ENCODE measurements at regions not wholly inside any gene's neighbourhood (a gene's known extent, or its start where the extent isn't known, plus 50 kb on each side); places are given as distances from the start of the nearest gene placed in this dataset.
A peak's percentile ranks its signal among the peaks of the same experiment; 100 is the strongest.
"Not testable (repeated sequence)": the region's sequence is repeated elsewhere in the genome, so short reads cannot be mapped to it uniquely, and the experiment has no call there.

- no peak overlapping the region for H3K9ac ChIP-seq (ENCODE audit: low read length)
- no peaks in the 10 kb centered on the region for H3K27me3 ChIP-seq (ENCODE audit: control insufficient read depth, insufficient read depth, low read length)
- no peaks in the 10 kb centered on the region for H3K36me3 ChIP-seq (ENCODE audit: control insufficient read depth, insufficient read depth, low read length)
Measured at GRCh38 chr11:89545691-89546090, 54.5 kb upstream of the NOX4 start.

GRCh38 chr11:89555781-89556180 lies 64.6 kb upstream of the NOX4 start:
- H3K4me3 ChIP-seq (ENCODE audit: low read depth, low read length); H3K36me3 ChIP-seq (ENCODE audit: control insufficient read depth, insufficient read depth, low read length); H3K9ac ChIP-seq (ENCODE audit: low read length); H3K27ac ChIP-seq (ENCODE audit: low read depth, low read length); H3K4me1 ChIP-seq (ENCODE audit: control insufficient read depth, insufficient read depth, low read length); H3K9me3 ChIP-seq (ENCODE audit: control insufficient read depth, insufficient read depth, low read depth, low read length): not testable (repeated sequence)
- peaks cover 43% of the 10 kb centered on the region for H3K27me3 ChIP-seq (ENCODE audit: control insufficient read depth, insufficient read depth, low read length)

More at GRCh38 chr11:89545691-89546090, 54.5 kb upstream of the NOX4 start:
- no peak overlapping the region for H3K27ac ChIP-seq (ENCODE audit: low read depth, low read length)
- H3K4me1 ChIP-seq (ENCODE audit: control insufficient read depth, insufficient read depth, low read length): no peaks in the 10 kb centered on the region
- no peaks in the 10 kb centered on the region for H3K9me3 ChIP-seq (ENCODE audit: control insufficient read depth, insufficient read depth, low read depth, low read length)
- no peak overlapping the region for H3K4me3 ChIP-seq (ENCODE audit: low read depth, low read length)

- not testable (repeated sequence) for H3K27ac ChIP-seq (ENCODE audit: low read depth, low read length); H3K36me3 ChIP-seq (ENCODE audit: control insufficient read depth, insufficient read depth, low read length); H3K4me1 ChIP-seq (ENCODE audit: control insufficient read depth, insufficient read depth, low read length); H3K9me3 ChIP-seq (ENCODE audit: control insufficient read depth, insufficient read depth, low read depth, low read length); H3K4me3 ChIP-seq (ENCODE audit: low read depth, low read length); H3K9ac ChIP-seq (ENCODE audit: low read length)
- H3K27me3 ChIP-seq (ENCODE audit: control insufficient read depth, insufficient read depth, low read length): peaks cover 38% of the 10 kb centered on the region
Measured at GRCh38 chr11:89556731-89557707, 65.8 kb upstream of the NOX4 start.

GRCh38 chr11:89560598-89560997 lies 69.4 kb upstream of the NOX4 start:
- H3K27ac ChIP-seq (ENCODE audit: low read depth, low read length); H3K36me3 ChIP-seq (ENCODE audit: control insufficient read depth, insufficient read depth, low read length); H3K4me3 ChIP-seq (ENCODE audit: low read depth, low read length); H3K9me3 ChIP-seq (ENCODE audit: control insufficient read depth, insufficient read depth, low read depth, low read length); H3K9ac ChIP-seq (ENCODE audit: low read length); H3K4me1 ChIP-seq (ENCODE audit: control insufficient read depth, insufficient read depth, low read length); H3K27me3 ChIP-seq (ENCODE audit: control insufficient read depth, insufficient read depth, low read length): not testable (repeated sequence)

GRCh38 chr11:89562731-89563130 lies 71.6 kb upstream of the NOX4 start:
- not testable (repeated sequence) for H3K4me3 ChIP-seq (ENCODE audit: low read depth, low read length); H3K27me3 ChIP-seq (ENCODE audit: control insufficient read depth, insufficient read depth, low read length); H3K9me3 ChIP-seq (ENCODE audit: control insufficient read depth, insufficient read depth, low read depth, low read length); H3K4me1 ChIP-seq (ENCODE audit: control insufficient read depth, insufficient read depth, low read length); H3K9ac ChIP-seq (ENCODE audit: low read length); H3K27ac ChIP-seq (ENCODE audit: low read depth, low read length); H3K36me3 ChIP-seq (ENCODE audit: control insufficient read depth, insufficient read depth, low read length)

GRCh38 chr11:89566972-89567371 lies 75.8 kb upstream of the NOX4 start:
- H3K27ac ChIP-seq (ENCODE audit: low read depth, low read length): no peak overlapping the region
- H3K4me1 ChIP-seq (ENCODE audit: control insufficient read depth, insufficient read depth, low read length): no peaks in the 10 kb centered on the region
- H3K4me3 ChIP-seq (ENCODE audit: low read depth, low read length): no peak overlapping the region
- H3K27me3 ChIP-seq (ENCODE audit: control insufficient read depth, insufficient read depth, low read length): no peaks in the 10 kb centered on the region
- no peaks in the 10 kb centered on the region for H3K9me3 ChIP-seq (ENCODE audit: control insufficient read depth, insufficient read depth, low read depth, low read length)
- H3K36me3 ChIP-seq (ENCODE audit: control insufficient read depth, insufficient read depth, low read length): no peaks in the 10 kb centered on the region
- no peak overlapping the region for H3K9ac ChIP-seq (ENCODE audit: low read length)

GRCh38 chr11:89569387-89569786 lies 78.2 kb upstream of the NOX4 start:
- not testable (repeated sequence) for H3K9ac ChIP-seq (ENCODE audit: low read length); H3K27me3 ChIP-seq (ENCODE audit: control insufficient read depth, insufficient read depth, low read length); H3K27ac ChIP-seq (ENCODE audit: low read depth, low read length); H3K4me1 ChIP-seq (ENCODE audit: control insufficient read depth, insufficient read depth, low read length); H3K36me3 ChIP-seq (ENCODE audit: control insufficient read depth, insufficient read depth, low read length); H3K4me3 ChIP-seq (ENCODE audit: low read depth, low read length); H3K9me3 ChIP-seq (ENCODE audit: control insufficient read depth, insufficient read depth, low read depth, low read length)

GRCh38 chr11:89571706-89572105 lies 80.5 kb upstream of the NOX4 start:
- not testable (repeated sequence) for H3K9ac ChIP-seq (ENCODE audit: low read length); H3K36me3 ChIP-seq (ENCODE audit: control insufficient read depth, insufficient read depth, low read length); H3K4me1 ChIP-seq (ENCODE audit: control insufficient read depth, insufficient read depth, low read length); H3K9me3 ChIP-seq (ENCODE audit: control insufficient read depth, insufficient read depth, low read depth, low read length); H3K27me3 ChIP-seq (ENCODE audit: control insufficient read depth, insufficient read depth, low read length); H3K4me3 ChIP-seq (ENCODE audit: low read depth, low read length)
- H3K27ac ChIP-seq (ENCODE audit: low read depth, low read length): peak overlapping the region; percentile 68

- H3K4me3 ChIP-seq (ENCODE audit: low read depth, low read length); H3K9ac ChIP-seq (ENCODE audit: low read length); H3K27ac ChIP-seq (ENCODE audit: low read depth, low read length); H3K36me3 ChIP-seq (ENCODE audit: control insufficient read depth, insufficient read depth, low read length); H3K27me3 ChIP-seq (ENCODE audit: control insufficient read depth, insufficient read depth, low read length); H3K9me3 ChIP-seq (ENCODE audit: control insufficient read depth, insufficient read depth, low read depth, low read length); H3K4me1 ChIP-seq (ENCODE audit: control insufficient read depth, insufficient read depth, low read length): not testable (repeated sequence)
Measured at GRCh38 chr11:89575846-89576245, 84.7 kb upstream of the NOX4 start.

- H3K4me1 ChIP-seq (ENCODE audit: control insufficient read depth, insufficient read depth, low read length); H3K36me3 ChIP-seq (ENCODE audit: control insufficient read depth, insufficient read depth, low read length); H3K9ac ChIP-seq (ENCODE audit: low read length); H3K27me3 ChIP-seq (ENCODE audit: control insufficient read depth, insufficient read depth, low read length); H3K27ac ChIP-seq (ENCODE audit: low read depth, low read length); H3K4me3 ChIP-seq (ENCODE audit: low read depth, low read length); H3K9me3 ChIP-seq (ENCODE audit: control insufficient read depth, insufficient read depth, low read depth, low read length): not testable (repeated sequence)
Measured at GRCh38 chr11:89577428-89577827, 86.3 kb upstream of the NOX4 start.

GRCh38 chr11:89583580-89583979 lies 92.4 kb upstream of the NOX4 start:
- Histone ChIP-seq H3K4me1 (ENCODE audit: control insufficient read depth, insufficient read depth, low read length) (peaks cover 8% of the 10 kb centered on the region; the same call in 1 of the 2 replicates), H3K27me3 (ENCODE audit: control insufficient read depth, insufficient read depth, low read length) (no peaks in the 10 kb centered on the region), H3K36me3 (ENCODE audit: control insufficient read depth, insufficient read depth, low read length) (no peaks in the 10 kb centered on the region), H3K9me3 (ENCODE audit: control insufficient read depth, insufficient read depth, low read depth, low read length) (no peaks in the 10 kb centered on the region), H3K9ac (ENCODE audit: low read length) (no peak overlapping the region), H3K4me3 (ENCODE audit: low read depth, low read length) (no peak overlapping the region), H3K27ac (ENCODE audit: low read depth, low read length) (no peak overlapping the region)

Measured in HUES6 (cell line).